Stimulated activated CD4-positive, alpha-beta T cell treated with anti-CD3 and anti-CD28 coated beads, Interleukin-1b, Interleukin-23, amount 100 ng/mL, for 24 hours (primary cell): ENCODE measurements at regions not wholly inside any gene's neighbourhood (a gene's known extent, or its start where the extent isn't known, plus 50 kb on each side); places are given as distances from the start of the nearest gene placed in this dataset.

Experiments used
- DNase-seq, 4 experiments: peaks; one replicate each; pipeline ENCODE4 v3.0.0-alpha.2; 2020; ENCODE audit warnings: low read depth in 4 of 4, low spot score in 1 of 4

DNA sequence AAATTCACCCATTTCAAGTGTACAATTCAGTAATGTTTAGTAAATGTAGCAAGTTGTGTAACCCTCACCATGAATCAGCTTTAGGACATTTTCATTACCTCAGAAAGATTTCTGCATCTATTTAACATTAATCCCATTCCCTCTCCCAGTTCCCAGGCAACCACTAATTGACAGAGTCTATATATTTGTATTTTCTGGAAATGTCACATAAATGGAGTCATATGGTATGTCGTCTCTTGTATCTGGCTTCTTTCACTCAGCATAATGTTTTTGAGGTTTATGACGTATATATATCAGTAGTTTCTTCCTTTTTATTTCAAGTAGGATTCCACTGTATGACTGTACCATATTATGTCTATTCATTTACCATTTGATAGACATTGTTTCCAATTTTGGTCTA lies 199.8 kb downstream of the CYB561 start:
- DNase-seq, result no peak

DNA sequence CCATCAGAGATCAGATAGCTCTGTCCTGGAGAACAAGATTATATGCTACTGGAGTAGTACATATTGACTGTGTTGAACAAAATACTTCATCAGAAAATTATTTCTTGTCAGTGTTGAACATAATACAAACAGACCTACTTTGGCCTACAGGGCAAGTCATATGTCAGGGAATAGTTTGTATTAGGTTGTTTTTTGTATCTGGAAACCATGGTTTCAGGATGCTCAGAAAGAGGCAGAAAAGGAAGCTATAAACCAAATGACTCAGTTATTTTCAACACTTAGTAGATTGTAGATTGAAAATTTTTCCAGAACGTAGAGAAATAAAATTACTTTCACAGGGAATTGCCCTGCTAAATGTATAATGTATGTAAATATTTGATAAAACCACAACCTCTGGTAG lies 198.4 kb downstream of the CYB561 start:
- DNase-seq, result no peak

DNA sequence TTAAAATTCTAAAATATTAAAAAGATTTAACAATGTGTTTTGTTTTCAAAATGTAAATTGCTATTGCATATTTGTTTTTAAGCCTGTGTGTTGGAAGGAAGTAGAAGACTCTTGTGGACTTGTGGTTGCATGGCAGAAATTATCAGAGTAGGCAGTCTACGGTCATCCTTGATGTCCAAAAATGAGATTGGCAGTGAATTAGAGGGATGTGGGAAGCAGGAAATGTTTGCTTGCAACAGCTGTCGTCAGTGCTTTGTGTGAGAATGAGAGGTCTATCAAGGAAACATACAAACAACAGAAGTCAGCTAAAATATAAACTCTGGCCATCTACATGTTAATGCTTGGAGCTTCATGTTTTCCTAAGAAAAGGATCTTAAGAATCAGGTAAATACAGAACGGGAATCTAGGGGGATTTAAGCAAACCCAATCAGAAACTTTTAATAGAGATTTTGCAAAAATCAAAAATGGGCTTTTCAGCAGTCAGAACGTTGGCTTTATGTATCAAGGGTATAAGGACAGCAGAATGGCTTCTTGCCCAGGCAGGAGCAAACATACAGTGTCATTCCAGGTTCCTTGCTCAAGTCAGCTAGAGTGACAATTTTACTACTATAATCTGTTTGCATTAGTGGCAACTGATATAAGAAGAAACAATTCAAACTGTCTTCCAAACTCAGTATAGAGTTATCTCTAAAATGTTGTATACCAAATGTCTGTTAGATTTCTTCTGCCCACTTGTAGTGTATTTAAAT lies 196.7 kb downstream of the CYB561 start:
- no peak for DNase-seq

DNA sequence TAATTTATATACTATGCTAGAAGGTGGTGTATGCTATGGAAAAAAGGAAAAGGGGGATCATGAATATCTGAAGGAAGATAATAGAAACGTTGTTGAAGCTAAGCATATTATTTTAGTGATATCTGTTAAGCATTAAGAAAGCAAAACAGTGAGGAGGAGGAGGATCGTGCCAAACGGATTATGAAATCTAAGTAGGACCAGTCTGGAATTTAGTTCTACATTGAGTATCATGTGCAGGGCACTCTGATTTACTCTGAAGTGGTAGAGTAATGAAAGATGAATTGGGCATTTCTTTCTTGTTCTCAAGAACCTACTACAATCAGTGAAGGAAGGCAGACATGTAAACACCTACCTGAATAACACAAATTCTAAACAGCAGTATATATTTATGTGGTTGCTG lies 195.3 kb downstream of the CYB561 start:
- no peak for DNase-seq

DNA sequence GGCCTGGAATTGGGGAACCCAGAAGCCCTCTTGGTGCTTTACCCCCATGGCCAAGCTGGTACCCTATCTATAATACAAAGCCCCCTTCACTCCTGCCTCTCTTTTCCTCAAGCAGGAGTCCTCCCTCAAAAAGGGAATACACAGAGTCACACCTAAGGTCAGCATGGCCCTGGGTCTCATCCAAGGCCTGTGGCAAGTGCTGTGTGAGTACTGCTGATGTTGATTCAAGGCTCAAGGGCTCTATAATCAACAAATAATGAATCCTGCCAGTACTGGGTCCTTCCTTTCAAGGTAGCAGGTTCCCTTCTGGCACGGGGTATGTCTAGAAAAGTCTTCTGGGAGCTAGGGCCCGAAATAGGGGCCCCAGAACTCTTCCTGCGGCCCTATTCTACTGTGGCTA lies 187.3 kb downstream of the CYB561 start:
- no peak for DNase-seq

DNA sequence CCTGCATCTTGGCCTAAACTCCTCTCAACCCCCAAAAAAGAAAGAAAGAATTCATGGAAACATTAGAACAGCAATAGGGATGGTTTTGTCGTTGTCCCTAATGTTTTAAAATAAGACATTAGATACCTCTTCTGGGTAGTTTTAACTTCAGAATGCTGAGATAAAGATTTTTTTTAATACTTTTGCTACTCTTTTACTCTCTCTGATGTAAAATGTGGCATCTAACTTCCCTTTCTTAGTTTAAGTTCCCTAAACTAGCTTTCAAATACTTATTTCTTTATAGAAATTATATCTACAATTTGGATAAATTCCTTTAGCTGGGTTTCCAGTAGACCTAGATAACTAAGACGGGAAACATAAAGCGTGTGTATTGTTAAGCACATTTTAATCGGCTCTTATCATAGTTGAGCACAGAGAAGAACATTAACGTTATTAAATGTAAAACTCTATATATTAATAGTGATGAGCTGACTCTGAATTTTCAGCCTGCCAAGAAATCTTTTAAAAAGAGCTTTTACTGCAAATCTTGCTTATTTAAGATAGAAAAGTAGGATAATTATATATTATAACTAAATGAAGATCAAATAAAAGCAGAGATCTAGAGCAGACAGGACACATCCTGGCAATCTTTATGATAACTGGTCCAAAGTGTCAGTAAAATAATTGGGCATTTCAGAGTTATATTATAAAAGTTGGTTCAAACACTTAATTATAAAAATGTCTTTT lies 183.2 kb downstream of the CYB561 start:
- no peak for DNase-seq

DNA sequence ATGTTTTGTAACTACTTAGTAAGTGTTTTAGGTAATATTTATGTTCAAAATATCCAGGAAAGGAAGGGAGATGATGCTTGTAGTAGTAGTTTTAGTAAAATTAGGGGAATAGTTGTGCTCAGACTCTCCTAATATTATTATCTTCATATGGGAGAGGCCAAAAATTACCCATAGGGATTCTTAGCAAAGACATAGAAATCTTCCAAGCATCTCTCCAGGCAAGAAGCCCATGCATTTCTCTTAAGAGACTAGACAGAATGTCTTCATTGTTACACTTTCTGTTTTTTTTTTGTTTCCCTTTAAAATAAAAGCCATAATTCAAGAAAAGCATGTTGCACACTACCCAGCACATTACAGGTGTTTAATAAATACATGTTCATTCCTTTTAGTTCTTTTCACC lies 180.6 kb downstream of the CYB561 start:
- no peak for DNase-seq

DNA sequence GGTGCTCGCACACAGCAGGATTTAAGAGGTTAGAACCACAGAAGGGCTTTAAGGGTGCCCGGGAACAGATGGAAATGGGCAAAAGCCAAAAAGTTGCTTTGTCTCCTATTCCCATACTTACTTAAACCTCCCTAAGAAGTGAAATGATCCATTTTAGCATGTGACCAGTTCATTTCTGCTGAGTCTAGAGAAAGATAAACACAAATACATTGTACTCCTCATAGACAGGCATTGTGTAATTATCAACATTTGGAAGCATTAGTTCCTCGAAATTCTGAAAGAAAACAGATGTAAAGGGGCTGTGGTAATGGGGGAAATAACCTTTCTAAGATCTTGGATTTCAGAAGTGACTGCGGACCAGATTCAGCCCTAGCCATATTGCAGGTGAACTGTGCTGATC lies 178.3 kb downstream of the CYB561 start:
- DNase-seq, result no peak

DNA sequence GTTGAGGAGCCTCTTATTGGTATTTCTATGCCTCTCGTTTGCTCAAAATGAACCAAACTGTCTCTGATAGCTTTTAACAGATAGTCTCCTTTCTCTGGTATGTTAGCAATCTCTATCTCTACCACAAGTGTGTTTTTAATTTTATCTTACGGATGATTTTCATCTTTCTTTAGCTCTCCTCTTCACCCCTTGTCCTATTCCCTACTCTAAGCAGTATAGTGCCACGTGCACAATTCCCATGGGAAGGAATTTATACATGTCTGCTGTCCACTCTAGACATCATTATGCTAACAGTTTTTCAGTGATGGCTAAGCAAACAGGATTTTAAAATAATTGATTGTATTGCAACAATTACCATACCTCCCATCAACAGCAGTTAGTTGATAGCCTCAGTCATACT lies 177.3 kb downstream of the CYB561 start:
- DNase-seq, result no peak

DNA sequence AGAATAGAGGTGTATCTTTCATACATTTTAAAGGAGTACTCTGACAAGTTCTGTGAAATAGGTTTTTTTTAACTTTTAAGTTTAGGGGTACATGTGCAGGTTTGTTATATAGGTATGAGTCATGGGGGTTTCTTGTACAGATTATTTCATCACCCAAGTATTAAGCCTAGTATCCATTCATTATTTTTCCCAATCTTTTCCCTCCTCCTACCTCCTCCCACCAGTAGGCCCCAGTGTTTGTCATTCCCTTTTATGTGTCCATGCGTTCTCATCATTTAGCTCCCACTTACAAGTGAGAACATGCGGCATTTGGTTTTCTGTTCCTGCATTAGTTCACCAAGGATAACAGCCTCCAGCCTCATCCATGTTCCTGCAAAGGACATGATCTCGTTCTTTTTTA lies 175.5 kb downstream of the CYB561 start:
- DNase-seq, result no peak

DNA sequence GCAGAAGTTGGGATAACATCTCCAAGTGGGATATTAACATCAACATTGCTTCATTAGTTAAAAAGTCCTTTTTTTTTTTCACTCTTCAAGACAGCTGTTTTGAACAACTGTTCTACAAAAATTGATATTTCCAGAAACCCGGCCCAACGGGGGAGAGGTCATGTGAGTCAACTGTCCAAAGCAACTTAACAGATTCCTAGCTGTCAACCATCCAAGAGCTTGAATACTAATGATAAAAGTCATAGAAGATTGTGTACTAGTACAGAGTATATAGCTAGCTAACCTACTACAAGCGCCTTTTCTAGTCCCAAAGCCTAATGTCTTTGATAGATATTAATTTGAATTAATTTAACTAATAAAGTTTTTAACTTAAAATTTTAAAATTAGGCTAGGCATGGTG lies 172.0 kb downstream of the CYB561 start:
- DNase-seq, result no peak

DNA sequence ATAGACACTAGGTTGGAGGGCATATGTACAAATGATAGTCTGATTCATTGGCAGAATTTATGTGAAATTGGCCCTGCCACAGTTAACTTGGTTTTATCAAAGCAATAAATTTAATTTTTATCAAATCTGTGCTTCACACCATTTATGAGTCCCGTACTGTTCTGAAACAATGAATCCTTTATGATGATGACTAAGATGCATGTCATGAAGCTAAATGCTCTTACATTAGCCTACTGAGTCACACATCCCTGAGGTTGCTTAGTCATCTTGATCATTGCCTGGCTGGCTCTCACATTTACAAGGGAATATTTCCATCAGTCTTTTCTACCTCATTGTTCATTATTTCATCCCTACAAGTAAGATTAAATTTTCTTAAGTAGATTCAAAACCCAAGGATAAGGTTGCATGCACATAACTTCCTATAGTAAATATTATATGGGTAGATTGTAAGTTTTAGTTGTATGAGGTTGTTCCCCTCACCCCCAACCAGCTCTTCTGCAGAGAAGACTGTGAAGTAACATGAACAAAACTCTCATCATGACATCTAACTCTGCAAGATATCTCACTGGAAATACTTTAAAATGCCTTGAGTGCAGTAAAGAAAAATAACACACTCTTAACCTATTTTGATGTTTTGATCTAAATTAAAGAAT lies 170.7 kb downstream of the CYB561 start:
- DNase-seq, result no peak

DNA sequence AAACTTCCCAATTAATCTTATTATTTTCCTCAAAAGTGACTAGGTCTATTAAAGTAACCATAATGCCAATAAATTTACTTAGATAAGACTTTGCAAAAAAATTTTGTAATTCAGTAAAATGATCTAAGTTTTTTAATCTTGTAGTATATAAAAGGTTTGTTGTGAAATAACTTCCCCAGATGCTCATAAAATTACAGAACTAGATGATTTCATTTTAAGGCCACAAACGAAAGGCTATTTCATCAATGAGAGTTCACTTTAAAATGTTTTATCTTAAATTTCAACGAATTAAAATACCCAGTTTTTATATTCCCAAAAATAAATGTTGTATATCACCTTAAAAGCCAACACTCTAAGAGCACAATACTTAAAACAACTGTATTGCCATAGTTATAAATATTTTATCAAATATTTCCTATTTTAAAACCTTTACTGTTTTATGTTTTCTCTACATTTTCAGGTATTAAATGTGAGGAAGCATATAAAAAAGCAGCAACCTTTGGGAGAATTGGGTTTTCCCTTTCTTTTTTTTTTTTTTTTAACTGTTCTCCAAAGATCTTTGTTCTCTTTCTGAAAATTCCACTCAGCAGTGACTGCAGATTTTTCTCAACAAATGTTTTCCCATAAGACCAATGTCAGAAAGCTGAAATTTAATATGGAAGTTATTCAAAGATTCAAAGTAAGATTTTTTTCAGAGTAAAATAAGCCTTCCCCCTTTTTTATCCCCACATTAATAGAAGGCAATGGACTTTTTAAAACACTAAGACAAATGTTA lies 169.9 kb downstream of the CYB561 start:
- no peak for DNase-seq

DNA sequence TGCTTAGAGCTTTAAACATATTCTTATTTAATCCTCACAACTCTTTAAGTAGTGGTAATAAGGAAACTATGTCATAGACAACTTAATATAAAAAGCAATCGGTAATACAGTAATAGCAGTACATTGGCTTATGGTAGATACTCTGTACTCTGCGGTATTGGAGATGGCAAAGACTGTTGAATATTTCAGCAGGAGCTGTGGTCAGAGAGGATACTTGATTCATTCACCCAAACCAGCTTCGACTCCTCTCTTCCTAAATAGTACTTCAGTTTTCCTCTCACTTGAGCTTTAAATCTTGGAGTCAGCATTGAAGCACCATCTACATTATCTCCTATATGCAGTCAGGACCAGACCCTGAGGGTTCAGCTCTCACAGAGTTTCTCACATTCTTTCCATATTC lies 169.3 kb downstream of the CYB561 start:
- no peak for DNase-seq

DNA sequence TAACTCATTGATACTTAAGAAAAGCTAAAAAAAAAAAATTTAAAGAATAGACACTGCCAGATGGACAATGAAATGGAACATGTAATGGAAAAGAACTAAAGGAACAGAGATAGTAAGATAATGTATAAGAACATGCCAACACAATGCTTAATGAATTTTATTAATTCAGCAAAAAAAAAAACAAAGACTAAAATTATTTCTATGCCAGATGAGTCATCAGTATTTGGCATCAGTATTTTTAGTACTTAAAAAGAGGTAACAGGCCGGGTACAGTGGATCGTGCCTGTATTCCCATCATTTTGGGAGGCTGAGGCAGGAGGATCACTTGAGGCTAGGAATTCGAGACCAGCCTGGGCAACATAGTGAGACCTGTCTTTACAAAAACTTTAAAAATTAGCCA lies 168.5 kb downstream of the CYB561 start:
- no peak for DNase-seq

DNA sequence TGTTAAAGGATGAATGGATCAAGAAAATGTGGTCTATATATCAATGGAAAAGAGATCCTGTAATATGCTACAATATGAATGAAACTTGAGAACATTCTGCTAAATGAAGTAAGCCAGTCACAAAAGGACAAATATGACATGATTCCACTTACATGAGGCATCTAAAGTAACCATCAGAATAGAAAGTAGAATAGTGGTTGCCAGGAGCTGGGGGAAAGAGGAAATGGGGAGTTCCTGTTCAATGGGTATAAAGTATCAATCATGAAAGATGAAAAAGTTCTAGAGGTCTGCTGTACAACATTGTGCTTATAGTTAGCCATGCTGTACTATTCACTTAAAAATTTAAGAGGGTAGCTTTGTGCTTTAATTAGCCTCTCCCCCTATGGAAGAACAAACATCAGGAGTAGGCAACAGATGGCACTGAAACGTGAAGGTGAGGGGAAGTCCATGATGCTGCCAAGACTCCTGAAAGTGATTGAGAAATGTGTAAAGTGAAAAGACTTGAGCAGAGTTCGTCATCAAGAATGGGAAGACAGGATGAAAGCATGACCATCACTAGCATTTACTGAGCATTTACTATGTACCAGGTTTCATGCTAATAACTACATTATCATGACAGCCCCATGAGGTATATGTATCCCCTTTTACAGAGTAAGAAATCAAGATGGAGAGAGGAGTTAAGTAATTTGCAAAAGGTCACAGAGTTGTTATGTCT lies 167.2 kb downstream of the CYB561 start:
- DNase-seq, result no peak

DNA sequence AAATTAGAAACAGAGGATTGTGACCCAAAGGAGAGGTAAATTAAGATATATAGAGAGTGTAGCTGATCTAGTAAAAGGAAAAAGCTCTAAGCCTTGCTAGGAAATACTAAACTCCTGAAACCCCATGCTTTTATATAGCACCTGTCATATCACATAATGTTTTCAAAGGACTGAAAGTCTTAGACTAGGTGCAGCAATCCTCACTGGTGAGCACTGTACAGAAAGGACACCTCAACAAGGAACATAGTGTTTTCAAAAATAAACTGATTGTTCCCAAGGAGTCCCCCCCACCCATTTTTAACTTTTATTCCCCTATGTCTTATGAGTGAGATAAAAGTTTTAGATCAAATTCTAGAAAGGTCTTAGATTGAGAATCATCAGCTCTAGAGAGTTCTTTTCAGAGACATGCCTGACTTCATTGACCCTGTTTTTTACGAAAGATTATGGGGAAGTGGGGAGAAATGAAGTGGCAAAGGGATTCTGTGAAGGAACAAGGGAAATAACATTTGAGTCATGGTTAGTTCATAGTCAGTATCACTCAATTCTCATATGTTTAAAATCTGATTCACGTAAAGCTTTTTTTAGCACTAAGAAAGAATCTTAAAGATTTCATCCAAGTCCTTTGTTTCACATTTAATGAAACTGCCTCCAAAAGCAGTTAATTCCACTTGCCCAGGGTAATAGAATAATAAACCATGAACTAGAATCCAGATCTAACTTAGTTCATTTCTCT lies 166.4 kb downstream of the CYB561 start:
- no peak for DNase-seq

DNA sequence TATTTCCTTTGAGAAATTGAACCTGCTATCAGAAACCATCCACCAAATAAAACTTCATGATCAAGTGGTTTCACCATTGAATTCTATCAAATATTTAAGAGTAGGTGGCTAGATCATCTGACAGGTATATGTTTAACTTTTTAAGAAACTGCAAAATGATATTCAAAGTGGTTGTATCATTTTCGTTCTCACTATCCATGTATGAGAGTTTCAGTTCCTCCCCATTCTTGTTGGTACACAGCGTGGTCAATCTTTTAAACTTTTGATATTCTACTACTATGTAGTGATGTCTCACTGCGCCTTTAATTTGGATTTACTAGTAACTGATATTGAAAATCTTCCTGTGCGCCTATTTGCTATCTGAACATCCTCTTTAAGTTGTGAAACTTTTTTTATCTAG lies 163.7 kb downstream of the CYB561 start:
- no peak for DNase-seq

DNA sequence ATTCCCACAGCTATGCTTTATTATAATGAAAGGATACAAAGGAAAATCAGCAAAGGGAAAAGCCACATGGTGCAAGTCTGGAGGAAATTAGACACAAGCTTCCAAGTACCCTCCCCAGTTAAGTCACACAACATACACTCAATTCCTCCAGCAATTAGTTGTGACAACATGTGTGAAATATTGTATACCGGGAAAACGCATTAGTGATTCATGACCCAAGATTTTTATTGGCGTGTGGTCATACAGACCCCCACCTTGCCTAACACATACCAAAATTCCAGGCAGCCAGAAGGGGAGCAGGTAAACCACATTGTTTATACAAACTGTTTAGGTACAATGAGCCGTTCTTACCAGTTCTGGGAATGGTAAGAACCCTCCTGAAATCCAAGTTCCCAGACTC lies 160.6 kb downstream of the CYB561 start:
- no peak for DNase-seq

DNA sequence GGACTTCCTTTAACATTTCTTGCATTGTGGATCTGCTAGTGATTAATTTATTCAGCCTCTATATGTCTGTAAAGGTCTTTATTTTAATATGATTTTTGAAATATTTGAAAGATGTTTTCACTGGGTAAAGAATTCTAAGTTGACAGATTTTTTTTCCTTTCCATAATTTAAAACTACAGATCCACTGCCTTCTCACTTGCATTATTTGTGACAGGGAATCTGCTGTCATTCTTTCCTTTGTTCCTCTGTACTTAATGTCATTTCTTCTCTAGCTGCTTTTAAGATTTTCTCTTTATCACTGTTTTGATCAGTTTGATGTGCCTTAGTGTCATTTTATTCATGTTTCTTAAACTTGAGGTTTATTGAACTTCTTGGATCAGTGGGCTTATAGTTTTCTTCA lies 159.9 kb downstream of the CYB561 start:
- DNase-seq, result no peak
